PC-9 (cell line): ENCODE measurements at regions not wholly inside any gene's neighbourhood (a gene's known extent, or its start where the extent isn't known, plus 50 kb on each side); places are given as distances from the start of the nearest gene placed in this dataset.

ENCODE experiments used
- BruUV-seq: library from RNA; stranded (reverse); fragments of 400-500 nt; replicated peaks from 2 replicates; lab custom pipeline; 2021; lab: Mats Ljungman, UMichigan
- CTCF ChIA-PET: fragments of 300-600 bp; sonication (Branson Sonifier 250); formaldehyde crosslinking; loops from one replicate; lab custom pipeline; 2022; ENCODE audit warnings: antibody characterized with exemption; lab: Charles Lee
- POLR2A ChIA-PET: fragments of 300-600 bp; sonication (Branson Sonifier 250); formaldehyde crosslinking; loops from one replicate; lab custom pipeline; 2022; ENCODE audit warnings: antibody characterized with exemption; ENCODE audit not compliant: unreplicated experiment; lab: Charles Lee
- DNase-seq, 2 experiments: peaks; one replicate each; pipeline versions ENCODE4 v3.0.0 to v3.0.0-alpha.2; 2015 to 2022; ENCODE audit warnings: mixed read lengths in 1 of 2
- H2AFZ ChIP-seq: fragments of 200-600 bp; sonication (generic); 2 replicates; pipeline ENCODE4 v1.8.1; 2017; ENCODE audit warnings: antibody characterized with exemption
- H3F3A ChIP-seq: fragments of 200-600 bp; sonication (generic); 2 replicates; pipeline ENCODE4 v1.8.1; 2017; ENCODE audit warnings: antibody characterized with exemption, mild to moderate bottlenecking, low read depth; ENCODE audit not compliant: insufficient read depth
- H3K27ac ChIP-seq: fragments of 200-600 bp; sonication (generic); 2 replicates; pipeline ENCODE4 v1.6.1; 2016; ENCODE audit warnings: mixed run types
- H3K27me3 ChIP-seq: fragments of 200-600 bp; sonication (generic); 2 replicates; pipeline ENCODE4 v1.6.1; 2016; ENCODE audit warnings: low read depth, mixed run types; ENCODE audit not compliant: insufficient read depth
- H3K36me3 ChIP-seq: fragments of 200-600 bp; sonication (generic); 2 replicates; pipeline ENCODE4 v1.6.1; 2016; ENCODE audit warnings: low read depth, mixed run types
- H3K4me1 ChIP-seq: fragments of 200-600 bp; sonication (generic); replicated peaks from 2 replicates; pipeline ENCODE4 v1.6.1; 2016; ENCODE audit warnings: mixed run types; ENCODE audit not compliant: insufficient read depth
- H3K4me2 ChIP-seq: fragments of 200-600 bp; sonication (generic); 2 replicates; pipeline ENCODE4 v1.6.1; 2017; ENCODE audit warnings: mixed run types
- H3K4me3 ChIP-seq: fragments of 200-600 bp; sonication (generic); 2 replicates; pipeline ENCODE4 v1.6.1; 2016; ENCODE audit warnings: mixed run types
- H3K79me2 ChIP-seq: fragments of 200-600 bp; sonication (generic); 2 replicates; pipeline ENCODE4 v1.6.1; 2017; ENCODE audit warnings: low read depth, mixed run types
- H3K9me2 ChIP-seq: fragments of 200-600 bp; sonication (generic); 2 replicates; pipeline ENCODE4 v1.8.1; 2017; ENCODE audit warnings: mild to moderate bottlenecking; ENCODE audit not compliant: insufficient read depth
- H3K9me3 ChIP-seq: fragments of 200-600 bp; sonication (generic); 2 replicates; pipeline ENCODE4 v1.8.1; 2016; ENCODE audit warnings: low read depth; ENCODE audit not compliant: insufficient read depth
- H4K20me1 ChIP-seq: fragments of 200-600 bp; sonication (generic); 2 replicates; pipeline ENCODE4 v1.8.1; 2017; ENCODE audit not compliant: insufficient read depth
- EZH2 ChIP-seq: fragments of 200-600 bp; sonication (generic); IDR thresholded peaks from 2 replicates; pipeline ENCODE4 v1.8.0; 2017; ENCODE audit warnings: antibody characterized with exemption, low read depth
- intact Hi-C: fragments of 100-400 bp; cut with micrococcal nuclease; formaldehyde crosslinking; loops from one replicate; pipeline ENCODE4 v1.10.0; 2022; ENCODE audit not compliant: unreplicated experiment
- TF ChIP-seq, protein P1 (sequence below): fragments of 200-600 bp; sonication (generic); conservative IDR thresholded peaks from 2 replicates; pipeline ENCODE4 v1.6.1; 2017; ENCODE audit warnings: mixed run types, antibody characterized with exemption, mild to moderate bottlenecking, moderate library complexity

DNA sequence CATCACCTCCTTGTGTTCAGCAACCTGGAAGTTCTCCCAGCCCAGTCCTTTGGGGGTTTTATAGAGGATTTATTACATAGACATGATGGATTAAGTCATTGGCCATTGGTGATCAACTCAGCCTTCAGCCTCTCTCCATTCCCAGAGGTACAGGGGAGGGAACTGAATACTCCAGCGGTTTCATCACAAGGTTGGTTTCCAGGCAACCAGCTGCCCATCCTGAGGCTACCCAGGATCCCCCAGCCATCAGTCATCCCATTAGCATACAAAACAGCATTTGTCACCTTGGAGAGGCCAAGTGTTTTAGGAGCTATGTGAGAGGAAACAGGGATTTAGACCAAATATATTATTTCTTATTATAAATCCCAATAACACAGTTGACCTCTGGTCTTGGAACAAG is 584.8 kb upstream of the NRP1 start:
- no peak for TF ChIP-seq EZH2
- TF ChIP-seq, protein P1, sequence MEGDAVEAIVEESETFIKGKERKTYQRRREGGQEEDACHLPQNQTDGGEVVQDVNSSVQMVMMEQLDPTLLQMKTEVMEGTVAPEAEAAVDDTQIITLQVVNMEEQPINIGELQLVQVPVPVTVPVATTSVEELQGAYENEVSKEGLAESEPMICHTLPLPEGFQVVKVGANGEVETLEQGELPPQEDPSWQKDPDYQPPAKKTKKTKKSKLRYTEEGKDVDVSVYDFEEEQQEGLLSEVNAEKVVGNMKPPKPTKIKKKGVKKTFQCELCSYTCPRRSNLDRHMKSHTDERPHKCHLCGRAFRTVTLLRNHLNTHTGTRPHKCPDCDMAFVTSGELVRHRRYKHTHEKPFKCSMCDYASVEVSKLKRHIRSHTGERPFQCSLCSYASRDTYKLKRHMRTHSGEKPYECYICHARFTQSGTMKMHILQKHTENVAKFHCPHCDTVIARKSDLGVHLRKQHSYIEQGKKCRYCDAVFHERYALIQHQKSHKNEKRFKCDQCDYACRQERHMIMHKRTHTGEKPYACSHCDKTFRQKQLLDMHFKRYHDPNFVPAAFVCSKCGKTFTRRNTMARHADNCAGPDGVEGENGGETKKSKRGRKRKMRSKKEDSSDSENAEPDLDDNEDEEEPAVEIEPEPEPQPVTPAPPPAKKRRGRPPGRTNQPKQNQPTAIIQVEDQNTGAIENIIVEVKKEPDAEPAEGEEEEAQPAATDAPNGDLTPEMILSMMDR, result no peak
- Histone ChIP-seq H3K9me3 (no peaks in the 10 kb centered on the region), H3K79me2 (no peaks in the 10 kb centered on the region), H3K9me2 (no peaks in the 10 kb centered on the region), H3K36me3 (no peaks in the 10 kb centered on the region), H3K4me3 (no peak overlapping the region), H4K20me1 (no peaks in the 10 kb centered on the region), H3K4me2 (no peak overlapping the region), H3K27me3 (no peaks in the 10 kb centered on the region), H3F3A (no peaks in the 10 kb centered on the region), H3K4me1 (no peaks in the 10 kb centered on the region), H3K27ac (no peak overlapping the region), H2AFZ (no peak overlapping the region)
- POLR2A ChIA-PET, result no interaction called here
- BruUV-seq, result no TSS peak
- intact Hi-C loops, result no loop called here
- no peak for DNase-seq
- CTCF ChIA-PET, result no interaction called here

GRCh38 chr10:33917069-33917780 is 582.8 kb upstream of the NRP1 start:
- Histone ChIP-seq H3K4me2 (no peak overlapping the region), H3K9me2 (no peaks in the 10 kb centered on the region), H4K20me1 (no peaks in the 10 kb centered on the region), H3K79me2 (no peaks in the 10 kb centered on the region), H3K4me1 (no peaks in the 10 kb centered on the region), H3F3A (no peaks in the 10 kb centered on the region), H3K4me3 (no peak overlapping the region), H3K27ac (no peak overlapping the region), H3K9me3 (no peaks in the 10 kb centered on the region), H3K36me3 (no peaks in the 10 kb centered on the region), H2AFZ (no peak overlapping the region), H3K27me3 (no peaks in the 10 kb centered on the region)
- TF ChIP-seq, protein P1, result no peak
- TF ChIP-seq EZH2, result no peak
- CTCF ChIA-PET, result no interaction called here
- POLR2A ChIA-PET, result interaction anchor here (0.7 kb wide), 1 partner anchor 39 kb away, joined by 6 read pairs; no protein-coding TSS in a partner anchor
- BruUV-seq, result no TSS peak
- intact Hi-C loops, result no loop called here
- no peak for DNase-seq

- no peaks in the 10 kb centered on the region for H3K9me3 ChIP-seq
- no peaks in the 10 kb centered on the region for H3K9me2 ChIP-seq
- H3K27me3 ChIP-seq, result no peaks in the 10 kb centered on the region
- H3K79me2 ChIP-seq, result no peaks in the 10 kb centered on the region
- no peaks in the 10 kb centered on the region for H4K20me1 ChIP-seq
- no peaks in the 10 kb centered on the region for H3K36me3 ChIP-seq
- H3F3A ChIP-seq, result no peaks in the 10 kb centered on the region
- H3K4me2 ChIP-seq, result no peak overlapping the region
- DNase-seq, result no peak
- TF ChIP-seq EZH2, result no peak
- TF ChIP-seq, protein P1, result no peak
- POLR2A ChIA-PET, result no interaction called here
- intact Hi-C loops, result no loop called here
- CTCF ChIA-PET, result no interaction called here
- no peak overlapping the region for H3K27ac ChIP-seq
- BruUV-seq, result no TSS peak
- no peak overlapping the region for H2AFZ ChIP-seq
- H3K4me3 ChIP-seq, result no peak overlapping the region
- no peaks in the 10 kb centered on the region for H3K4me1 ChIP-seq
Measured at GRCh38 chr10:33914746-33915145, 580.3 kb upstream of the NRP1 start.
